Progenitor cell of endocrine pancreas (in vitro differentiated cells): ENCODE measurements at regions not wholly inside any gene's neighbourhood (a gene's known extent, or its start where the extent isn't known, plus 50 kb on each side); places are given as distances from the start of the nearest gene placed in this dataset.

ENCODE experiments used
- DNase-seq: peaks from one replicate; pipeline ENCODE4 v3.0.0; 2021; ENCODE audit warnings: low spot score; ENCODE audit not compliant: unreplicated experiment
- H3K27ac Mint-ChIP-seq: 2 replicates; pipeline ENCODE4 v1.8.0; 2021; ENCODE audit warnings: mild to moderate bottlenecking, moderate library complexity, mixed read lengths
- H3K27me3 Mint-ChIP-seq: 2 replicates; pipeline ENCODE4 v1.8.0; 2021; ENCODE audit warnings: mixed read lengths
- H3K36me3 Mint-ChIP-seq: 2 replicates; pipeline ENCODE4 v1.8.0; 2022; ENCODE audit warnings: mixed read lengths; ENCODE audit not compliant: insufficient read depth
- H3K4me1 Mint-ChIP-seq: 2 replicates; pipeline ENCODE4 v1.8.0; 2021; ENCODE audit warnings: low read depth, mixed read lengths
- H3K4me3 Mint-ChIP-seq: 2 replicates; pipeline ENCODE4 v1.8.0; 2021; ENCODE audit warnings: low read depth, mild to moderate bottlenecking, moderate library complexity, mixed read lengths
- H3K9me3 Mint-ChIP-seq: 2 replicates; pipeline ENCODE4 v1.8.0; 2021; ENCODE audit warnings: low read depth, mixed read lengths
- TF ChIP-seq, protein P1 (sequence below): fragments of 200-600 bp; sonication (generic); IDR thresholded peaks from one replicate; pipeline ENCODE4 v1.5.0; 2021; ENCODE audit warnings: antibody characterized with exemption, mild to moderate bottlenecking; ENCODE audit not compliant: unreplicated experiment

DNA sequence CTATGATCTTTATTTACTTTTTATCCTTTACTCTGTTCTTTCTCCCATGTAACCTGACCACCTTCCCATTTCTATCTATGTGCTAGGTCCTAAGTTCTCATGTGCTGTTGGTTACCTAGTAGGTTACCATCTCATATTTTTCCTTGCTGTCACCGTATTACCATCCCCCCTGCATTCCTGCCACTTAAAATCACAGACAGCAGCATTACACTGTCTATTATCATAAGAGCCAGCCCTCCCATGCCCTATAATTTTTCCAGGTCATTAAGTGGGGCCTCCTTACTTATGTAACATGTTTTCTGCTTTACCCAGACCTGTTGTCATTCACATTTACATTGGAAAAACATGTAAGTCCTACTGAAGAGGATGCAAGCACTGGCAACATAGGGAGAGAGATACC is 202.9 kb downstream of the HS3ST3A1 start:
- Mint-ChIP-seq H3K36me3 (no peaks in the 10 kb centered on the region), H3K27ac (no peak overlapping the region), H3K9me3 (peaks cover 3% of the 10 kb centered on the region), H3K27me3 (peaks cover 4% of the 10 kb centered on the region), H3K4me1 (peaks cover 4% of the 10 kb centered on the region), H3K4me3 (no peak overlapping the region)
- TF ChIP-seq, protein P1, sequence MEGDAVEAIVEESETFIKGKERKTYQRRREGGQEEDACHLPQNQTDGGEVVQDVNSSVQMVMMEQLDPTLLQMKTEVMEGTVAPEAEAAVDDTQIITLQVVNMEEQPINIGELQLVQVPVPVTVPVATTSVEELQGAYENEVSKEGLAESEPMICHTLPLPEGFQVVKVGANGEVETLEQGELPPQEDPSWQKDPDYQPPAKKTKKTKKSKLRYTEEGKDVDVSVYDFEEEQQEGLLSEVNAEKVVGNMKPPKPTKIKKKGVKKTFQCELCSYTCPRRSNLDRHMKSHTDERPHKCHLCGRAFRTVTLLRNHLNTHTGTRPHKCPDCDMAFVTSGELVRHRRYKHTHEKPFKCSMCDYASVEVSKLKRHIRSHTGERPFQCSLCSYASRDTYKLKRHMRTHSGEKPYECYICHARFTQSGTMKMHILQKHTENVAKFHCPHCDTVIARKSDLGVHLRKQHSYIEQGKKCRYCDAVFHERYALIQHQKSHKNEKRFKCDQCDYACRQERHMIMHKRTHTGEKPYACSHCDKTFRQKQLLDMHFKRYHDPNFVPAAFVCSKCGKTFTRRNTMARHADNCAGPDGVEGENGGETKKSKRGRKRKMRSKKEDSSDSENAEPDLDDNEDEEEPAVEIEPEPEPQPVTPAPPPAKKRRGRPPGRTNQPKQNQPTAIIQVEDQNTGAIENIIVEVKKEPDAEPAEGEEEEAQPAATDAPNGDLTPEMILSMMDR = no peak
- no peak for DNase-seq

DNA sequence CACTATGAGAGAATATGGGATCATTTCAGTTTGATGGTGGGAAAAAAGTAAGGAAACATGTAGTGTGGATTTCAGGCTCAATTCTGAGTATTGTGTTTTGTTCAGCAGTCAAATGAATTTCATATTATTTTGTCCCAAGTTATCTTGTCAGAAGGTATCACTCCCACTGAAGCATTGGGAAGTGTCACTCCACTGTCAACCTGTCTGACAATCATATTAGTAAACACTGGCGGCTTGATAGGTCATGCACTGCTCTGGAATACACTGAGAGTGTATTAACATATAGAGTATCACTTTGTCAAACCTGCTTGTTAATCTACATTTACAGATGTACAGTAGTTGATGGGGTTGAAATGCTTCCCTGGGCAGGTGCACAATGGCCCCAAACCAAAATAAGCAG is 203.6 kb downstream of the HS3ST3A1 start:
- H3K4me3 Mint-ChIP-seq = no peak overlapping the region
- H3K27me3 Mint-ChIP-seq = peaks cover 4% of the 10 kb centered on the region

DNA sequence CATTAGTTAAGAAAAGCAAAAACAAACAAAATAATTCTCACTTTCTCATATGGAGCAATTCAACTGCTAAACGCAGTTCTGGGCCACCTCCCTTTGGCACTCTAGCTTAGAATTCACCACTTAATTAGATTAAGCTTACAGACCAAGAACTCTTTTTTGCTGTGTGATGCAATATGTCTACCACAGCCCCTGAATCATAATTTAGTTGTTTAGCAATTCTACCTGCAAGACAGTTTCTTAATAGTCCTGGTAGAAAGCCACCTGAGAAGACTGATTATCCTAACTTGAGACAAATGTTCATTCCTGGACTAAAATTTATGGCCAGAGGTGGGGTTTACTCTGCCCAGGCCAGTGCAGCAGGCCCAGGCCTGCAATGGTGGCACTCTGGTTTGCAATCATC is 205.9 kb downstream of the HS3ST3A1 start:
- no peak overlapping the region for H3K27ac Mint-ChIP-seq

More for the DNA sequence above, 203.6 kb downstream of the HS3ST3A1 start:
- H3K36me3 Mint-ChIP-seq = no peaks in the 10 kb centered on the region
- no peaks in the 10 kb centered on the region for H3K4me1 Mint-ChIP-seq
- no peak for DNase-seq
- H3K27ac Mint-ChIP-seq = no peak overlapping the region
- peaks cover 1% of the 10 kb centered on the region for H3K9me3 Mint-ChIP-seq
- TF ChIP-seq, protein P1 = no peak

DNA sequence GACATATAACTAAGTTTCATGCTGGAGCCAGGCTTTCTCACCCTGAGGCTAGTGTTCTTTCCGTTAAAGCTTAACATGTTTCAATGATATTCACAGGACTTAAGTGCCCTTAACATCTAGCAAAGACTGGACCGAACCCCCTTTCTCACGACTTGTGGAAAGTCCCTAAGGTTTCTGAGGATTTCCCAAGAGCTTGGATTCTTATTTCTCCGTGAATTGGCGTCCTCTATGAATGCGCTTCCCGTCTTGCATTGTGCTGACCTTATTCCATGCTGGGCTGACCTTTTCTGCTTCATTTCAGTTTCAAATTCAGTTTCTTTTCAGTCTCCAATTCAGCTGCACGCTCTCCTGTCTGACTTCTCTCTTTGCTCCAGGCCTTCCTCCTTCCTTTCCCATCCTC is 206.4 kb downstream of the HS3ST3A1 start:
- Mint-ChIP-seq H3K27me3 (peaks cover 4% of the 10 kb centered on the region), H3K4me3 (no peak overlapping the region), H3K9me3 (no peaks in the 10 kb centered on the region)

More for the DNA sequence above, 205.9 kb downstream of the HS3ST3A1 start:
- Mint-ChIP-seq H3K9me3 (no peaks in the 10 kb centered on the region), H3K4me1 (no peaks in the 10 kb centered on the region), H3K27me3 (peaks cover 4% of the 10 kb centered on the region), H3K4me3 (no peak overlapping the region), H3K36me3 (no peaks in the 10 kb centered on the region)
- TF ChIP-seq, protein P1 = no peak
- no peak for DNase-seq

DNA sequence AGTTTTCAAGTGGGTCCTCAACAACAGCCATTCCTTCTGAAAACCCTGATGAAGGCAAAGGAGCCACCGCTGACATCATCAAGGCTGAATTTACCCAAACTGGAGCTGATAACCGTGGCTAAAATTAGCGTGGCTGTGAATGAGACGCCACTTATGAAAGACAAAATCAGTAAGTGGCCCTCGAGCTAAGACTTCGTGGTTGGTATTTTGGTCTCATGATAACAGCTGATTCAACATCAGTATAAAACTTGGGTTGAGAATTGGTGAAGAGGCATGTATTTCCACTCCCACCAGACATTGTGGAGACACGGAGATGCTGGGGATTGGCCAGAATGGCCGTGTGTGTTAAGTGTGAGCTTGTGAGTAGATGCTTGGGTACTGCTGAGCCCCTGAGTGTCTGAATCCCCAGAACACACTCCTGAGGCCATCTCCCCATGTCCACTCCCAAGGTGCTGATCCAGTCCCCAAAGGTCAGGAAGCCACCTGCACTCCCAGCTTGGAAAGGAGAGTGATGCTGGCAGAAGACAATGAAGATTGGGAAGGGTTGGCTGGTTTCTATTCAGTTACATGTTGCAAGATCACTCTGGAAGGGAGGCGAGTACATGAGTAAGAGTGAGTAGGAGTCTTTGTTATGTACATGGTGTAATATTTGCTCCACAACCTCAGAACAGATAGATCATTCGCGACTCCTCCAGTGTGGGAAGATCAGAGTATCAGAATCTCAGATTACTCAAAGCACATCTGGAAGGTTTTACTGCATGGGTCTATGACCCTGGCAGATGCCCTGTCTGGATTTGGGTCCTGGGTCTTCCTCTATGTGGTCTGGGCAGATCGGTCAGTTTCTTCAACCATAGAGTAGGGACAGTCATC is 207.7 kb downstream of the HS3ST3A1 start:
- TF ChIP-seq, protein P1 = no peak
- no peaks in the 10 kb centered on the region for H3K4me1 Mint-ChIP-seq
- H3K27me3 Mint-ChIP-seq = peaks cover 4% of the 10 kb centered on the region
- H3K27ac Mint-ChIP-seq = no peak overlapping the region
- no peak overlapping the region for H3K4me3 Mint-ChIP-seq
- H3K9me3 Mint-ChIP-seq = no peaks in the 10 kb centered on the region
- no peaks in the 10 kb centered on the region for H3K36me3 Mint-ChIP-seq
- DNase-seq = no peak

More for the DNA sequence above, 206.4 kb downstream of the HS3ST3A1 start:
- DNase-seq = no peak
- Mint-ChIP-seq H3K36me3 (no peaks in the 10 kb centered on the region), H3K27ac (no peak overlapping the region), H3K4me1 (no peaks in the 10 kb centered on the region)
- TF ChIP-seq, protein P1 = no peak
